Neural cell (in vitro differentiated cells): ENCODE measurements at regions not wholly inside any gene's neighbourhood (a gene's known extent, or its start where the extent isn't known, plus 50 kb on each side); places are given as distances from the start of the nearest gene placed in this dataset.

ENCODE experiments used
- EP300 ChIP-seq: fragments of 450-650 bp; conservative IDR thresholded peaks from 2 replicates; pipeline ENCODE4 v1.6.1; 2014; ENCODE audit warnings: antibody characterized with exemption, mild to moderate bottlenecking, moderate library complexity; ENCODE audit not compliant: poor library complexity, severe bottlenecking
- EZH2 ChIP-seq: fragments of 200-600, 300-800 bp; shearing (Covaris generic), sonication (generic); IDR thresholded peaks from 2 replicates; pipeline ENCODE4 v1.6.1; 2014; ENCODE audit warnings: antibody characterized with exemption, low read length, borderline replicate concordance, mild to moderate bottlenecking; ENCODE audit not compliant: insufficient read depth, poor library complexity, severe bottlenecking

- TF ChIP-seq EP300: no peak
- TF ChIP-seq EZH2: no peak
These were observed 899.5 kb upstream of the SLC10A2 start for GRCh38 chr13:103965506-103966243.
